SU-DHL-6 (cell line): ENCODE measurements at regions not wholly inside any gene's neighbourhood (a gene's known extent, or its start where the extent isn't known, plus 50 kb on each side); places are given as distances from the start of the nearest gene placed in this dataset.

Experiments
- CTCF ChIP-seq: fragments of 200-600 bp; sonication (generic); IDR thresholded peaks from one replicate; pipeline ENCODE4 v1.5.1; 2017; ENCODE audit warnings: antibody characterized with exemption, mild to moderate bottlenecking, low read length, moderate library complexity; ENCODE audit not compliant: insufficient read depth, poor library complexity, severe bottlenecking
- EZH2phosphoT487 ChIP-seq: fragments of 200-600 bp; sonication (generic), shearing (Covaris generic); conservative IDR thresholded peaks from 2 replicates; pipeline ENCODE4 v1.6.1; 2018; ENCODE audit warnings: mild to moderate bottlenecking, antibody characterized with exemption, low read length, moderate library complexity, mixed read lengths

GRCh38 chr3:175914785-175915184 lies 1055.7 kb downstream of the NAALADL2 start:
- TF ChIP-seq CTCF (no peak), EZH2phosphoT487 (no peak)
